Mesenchymal stem cell (in vitro differentiated cells and primary cell): ENCODE measurements at regions not wholly inside any gene's neighbourhood (a gene's known extent, or its start where the extent isn't known, plus 50 kb on each side); places are given as distances from the start of the nearest gene placed in this dataset.

ENCODE experiments used
- DNase-seq: peaks from one replicate; pipeline ENCODE4 v3.0.0-alpha.2; 2013
- H2AFZ ChIP-seq: one replicate; pipeline ENCODE4 v1.6.1; 2013; ENCODE audit warnings: low read depth, mild to moderate bottlenecking, control low read depth, inconsistent platforms, low read length, moderate library complexity
- H2AK5ac ChIP-seq: 2 replicates; pipeline ENCODE4 v1.6.1; 2013; ENCODE audit warnings: low read length, moderate library complexity, mild to moderate bottlenecking, inconsistent platforms; ENCODE audit not compliant: severe bottlenecking
- H2BK120ac ChIP-seq: one replicate; pipeline ENCODE4 v1.6.1; 2013; ENCODE audit warnings: low read depth, mild to moderate bottlenecking, inconsistent platforms, low read length, moderate library complexity
- H2BK12ac ChIP-seq, 2 experiments: one replicate each; pipeline ENCODE4 v1.6.1; 2013; ENCODE audit warnings: inconsistent platforms in 2 of 2, low read length in 2 of 2, mild to moderate bottlenecking in 2 of 2, moderate library complexity in 2 of 2, control low read depth in 1 of 2
- H2BK15ac ChIP-seq: one replicate; pipeline ENCODE4 v1.6.1; 2013; ENCODE audit warnings: mild to moderate bottlenecking, low read depth, inconsistent platforms; ENCODE audit not compliant: poor library complexity, severe bottlenecking
- H2BK5ac ChIP-seq: 2 replicates; pipeline ENCODE4 v1.6.1; 2013; ENCODE audit warnings: low read depth, mild to moderate bottlenecking, low read length, control low read depth, inconsistent platforms; ENCODE audit not compliant: poor library complexity, severe bottlenecking
- H3K14ac ChIP-seq, 2 experiments: one replicate each; pipeline ENCODE4 v1.6.1; 2013; ENCODE audit warnings: inconsistent platforms in 2 of 2, low read length in 2 of 2, control low read depth in 1 of 2, mild to moderate bottlenecking in 1 of 2, moderate library complexity in 1 of 2
- H3K18ac ChIP-seq, 2 experiments: one replicate each; pipeline ENCODE4 v1.6.1; 2013; ENCODE audit warnings: inconsistent platforms in 2 of 2, low read length in 2 of 2, control low read depth in 1 of 2, low read depth in 1 of 2, mild to moderate bottlenecking in 1 of 2
- H3K23ac ChIP-seq, 2 experiments: one replicate each; pipeline ENCODE4 v1.6.1; 2013; ENCODE audit warnings: inconsistent platforms in 2 of 2, low read length in 2 of 2, mild to moderate bottlenecking in 2 of 2, moderate library complexity in 2 of 2, control low read depth in 1 of 2
- H3K27ac ChIP-seq: 2 replicates; pipeline ENCODE4 v1.5.1; 2013; ENCODE audit warnings: mild to moderate bottlenecking, moderate library complexity, low read length, control low read depth, inconsistent platforms; ENCODE audit not compliant: poor library complexity, severe bottlenecking
- H3K27me3 ChIP-seq, 2 experiments: 2 replicates each; pipeline versions ENCODE4 v1.6.1 to v1.7.0; 2013; ENCODE audit warnings: low read length in 2 of 2, mild to moderate bottlenecking in 2 of 2, moderate library complexity in 2 of 2, control low read depth in 1 of 2, inconsistent platforms in 1 of 2; ENCODE audit not compliant: control insufficient read depth in 1 of 2, insufficient read depth in 1 of 2
- H3K36me3 ChIP-seq, 2 experiments: 2 replicates each; pipeline versions ENCODE4 v1.6.1 to v1.7.0; 2013; ENCODE audit warnings: low read length in 2 of 2, control low read depth in 1 of 2, inconsistent platforms in 1 of 2, low read depth in 1 of 2, mild to moderate bottlenecking in 1 of 2; ENCODE audit not compliant: insufficient read depth in 2 of 2, control insufficient read depth in 1 of 2
- H3K4ac ChIP-seq, 2 experiments: one replicate each; pipeline ENCODE4 v1.6.1; 2013; ENCODE audit warnings: inconsistent platforms in 2 of 2, low read length in 2 of 2, mild to moderate bottlenecking in 2 of 2, moderate library complexity in 2 of 2, control low read depth in 1 of 2, low read depth in 1 of 2
- H3K4me1 ChIP-seq: 2 replicates; pipeline ENCODE4 v1.6.1; 2013; ENCODE audit warnings: low read depth, low read length, control low read depth; ENCODE audit not compliant: control insufficient read depth, insufficient read depth
- H3K4me2 ChIP-seq: 2 replicates; pipeline ENCODE4 v1.6.1; 2013; ENCODE audit warnings: low read length, mild to moderate bottlenecking, inconsistent platforms; ENCODE audit not compliant: poor library complexity, severe bottlenecking
- H3K4me3 ChIP-seq, 2 experiments: 2 replicates each; pipeline versions ENCODE4 v1.5.1 to v1.7.0; 2013; ENCODE audit warnings: low read length in 2 of 2, mild to moderate bottlenecking in 2 of 2, control low read depth in 1 of 2, low read depth in 1 of 2; ENCODE audit not compliant: insufficient read depth in 1 of 2
- H3K79me1 ChIP-seq: replicated peaks from 2 replicates; pipeline ENCODE4 v1.6.1; 2013; ENCODE audit warnings: mild to moderate bottlenecking, control low read depth, low read length, inconsistent platforms; ENCODE audit not compliant: poor library complexity, severe bottlenecking
- H3K9ac ChIP-seq: 2 replicates; pipeline ENCODE4 v1.7.0; 2013; ENCODE audit warnings: mild to moderate bottlenecking, low read length, moderate library complexity
- H3K9me3 ChIP-seq: 2 replicates; pipeline ENCODE4 v1.7.0; 2013; ENCODE audit warnings: mild to moderate bottlenecking, low read length; ENCODE audit not compliant: control insufficient read depth
- H4K8ac ChIP-seq: one replicate; pipeline ENCODE4 v1.6.1; 2013; ENCODE audit warnings: inconsistent platforms, mild to moderate bottlenecking, low read length, moderate library complexity
- H4K91ac ChIP-seq: one replicate; pipeline ENCODE4 v1.6.1; 2013; ENCODE audit warnings: mild to moderate bottlenecking, low read length, inconsistent platforms
- WGBS: methylation state at CpG from one replicate; pipeline ENCODE4 v1.1.7; 2013; ENCODE audit warnings: mixed read lengths; 5-methylcytosine and 5-hydroxymethylcytosine counted together

- no peak for DNase-seq
- Histone ChIP-seq H2BK120ac (no peak overlapping the region), H2AFZ (no peak overlapping the region), H3K79me1 (no peaks in the 10 kb centered on the region), H2BK12ac (no peak overlapping the region), H3K36me3 (no peaks in the 10 kb centered on the region), H3K14ac (no peak overlapping the region), H3K9ac (no peak overlapping the region), H2BK5ac (no peak overlapping the region), H3K27me3 (no peaks in the 10 kb centered on the region), H4K91ac (no peak overlapping the region), H3K4me2 (no peak overlapping the region), H3K9me3 (no peaks in the 10 kb centered on the region), H3K23ac (no peak overlapping the region), H3K4ac (no peak overlapping the region), H3K4me1 (no peaks in the 10 kb centered on the region), H4K8ac (no peak overlapping the region), H2AK5ac (no peak overlapping the region), H3K27ac (no peak overlapping the region), H3K4me3 (no peak overlapping the region), H2BK15ac (no peak overlapping the region), H3K18ac (no peak overlapping the region)
- WGBS = no CpG with 5 or more reads among the region's 5 CpGs
Observed at GRCh38 chrX:27404366-27404765, 58.8 kb downstream of the PPP4R3C start.

GRCh38 chrX:27399146-27399456 lies 64.0 kb downstream of the PPP4R3C start:
- no peak overlapping the region for H4K91ac ChIP-seq
- no peak overlapping the region for H3K4ac ChIP-seq

GRCh38 chrX:27391623-27392022 lies 71.5 kb downstream of the PPP4R3C start:
- H2BK12ac ChIP-seq = no peak overlapping the region
- 92% methylated on average over 1 of the region's 4 CpGs for WGBS
- no peak overlapping the region for H2BK5ac ChIP-seq
- DNase-seq = no peak
- no peak overlapping the region for H3K4ac ChIP-seq
- H3K14ac ChIP-seq = no peak overlapping the region
- H3K36me3 ChIP-seq = no peaks in the 10 kb centered on the region
- no peaks in the 10 kb centered on the region for H3K27me3 ChIP-seq
- no peak overlapping the region for H3K23ac ChIP-seq
- no peak overlapping the region for H2BK120ac ChIP-seq
- H2AFZ ChIP-seq = no peak overlapping the region
- no peak overlapping the region for H3K18ac ChIP-seq
- no peak overlapping the region for H3K4me2 ChIP-seq
- no peak overlapping the region for H2AK5ac ChIP-seq
- H3K9ac ChIP-seq = no peak overlapping the region
- H2BK15ac ChIP-seq = no peak overlapping the region
- no peaks in the 10 kb centered on the region for H3K9me3 ChIP-seq
- H3K4me3 ChIP-seq = no peak overlapping the region
- H3K79me1 ChIP-seq = no peaks in the 10 kb centered on the region
- H4K8ac ChIP-seq = no peak overlapping the region
- H3K27ac ChIP-seq = no peak overlapping the region
- H3K4me1 ChIP-seq = no peaks in the 10 kb centered on the region
- H4K91ac ChIP-seq = no peak overlapping the region

More at GRCh38 chrX:27399146-27399456, 64.0 kb downstream of the PPP4R3C start:
- Histone ChIP-seq H3K9me3 (no peaks in the 10 kb centered on the region), H2BK12ac (no peak overlapping the region), H3K4me2 (no peak overlapping the region), H2BK15ac (no peak overlapping the region), H3K36me3 (no peaks in the 10 kb centered on the region), H3K4me3 (no peak overlapping the region), H2BK5ac (no peak overlapping the region), H3K27me3 (no peaks in the 10 kb centered on the region), H3K23ac (no peak overlapping the region), H2BK120ac (no peak overlapping the region), H3K18ac (no peak overlapping the region), H3K79me1 (no peaks in the 10 kb centered on the region), H3K27ac (no peak overlapping the region), H3K14ac (no peak overlapping the region), H2AFZ (no peak overlapping the region), H3K9ac (no peak overlapping the region), H4K8ac (no peak overlapping the region), H2AK5ac (no peak overlapping the region), H3K4me1 (no peaks in the 10 kb centered on the region)
- no peak for DNase-seq

GRCh38 chrX:27381419-27381818 lies 81.7 kb downstream of the PPP4R3C start:
- 82% methylated on average over 8 of the region's 11 CpGs for WGBS
- no peak overlapping the region for H4K8ac ChIP-seq
- no peak overlapping the region for H4K91ac ChIP-seq
- no peak for DNase-seq
- H3K14ac ChIP-seq = no peak overlapping the region
- no peak overlapping the region for H2AK5ac ChIP-seq
- H3K4me1 ChIP-seq = no peaks in the 10 kb centered on the region
- no peaks in the 10 kb centered on the region for H3K79me1 ChIP-seq
- no peak overlapping the region for H2BK15ac ChIP-seq
- no peak overlapping the region for H3K4ac ChIP-seq
- no peak overlapping the region for H2AFZ ChIP-seq
- no peak overlapping the region for H3K9ac ChIP-seq
- H2BK12ac ChIP-seq = no peak overlapping the region
- no peaks in the 10 kb centered on the region for H3K36me3 ChIP-seq
- H2BK5ac ChIP-seq = no peak overlapping the region
- H3K9me3 ChIP-seq = no peaks in the 10 kb centered on the region
- no peak overlapping the region for H3K4me3 ChIP-seq
- H3K4me2 ChIP-seq = no peak overlapping the region
- H3K27ac ChIP-seq = no peak overlapping the region
- no peak overlapping the region for H3K23ac ChIP-seq
- no peak overlapping the region for H2BK120ac ChIP-seq
- no peaks in the 10 kb centered on the region for H3K27me3 ChIP-seq
- H3K18ac ChIP-seq = no peak overlapping the region
